ENCODE measurements at regions not wholly inside any gene's neighbourhood (a gene's known extent, or its start where the extent isn't known, plus 50 kb on each side); places are given as distances from the start of the nearest gene placed in this dataset.

DNA sequence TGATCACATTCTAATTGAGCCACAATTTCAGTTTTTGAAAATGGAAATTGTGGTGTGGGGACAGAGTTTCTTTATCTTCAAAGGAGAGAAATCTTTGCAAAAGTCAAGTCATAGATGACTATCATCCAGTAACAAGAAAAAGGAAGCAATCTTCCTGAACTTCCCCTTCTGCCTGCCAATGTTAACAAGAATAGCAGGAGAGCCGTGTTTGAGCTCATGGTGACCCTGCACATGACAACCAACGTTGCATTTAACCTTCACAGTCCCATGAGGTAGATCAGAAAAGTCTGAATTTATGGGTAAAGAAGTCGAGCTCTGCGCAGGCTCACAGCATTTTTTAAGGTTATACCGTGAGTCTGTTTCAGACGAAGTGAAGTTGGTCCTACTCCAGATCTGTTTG is 454.9 kb downstream of the LPIN1 start:
- ChIA-PET CTCF (ENCODE audit: unreplicated experiment) (no interaction called here), POLR2A (interaction anchor here (0.6 kb wide), 1 partner anchor 298 kb away, joined by 3 read pairs; no protein-coding TSS in a partner anchor)
- Histone ChIP-seq H3K4me1 (ENCODE audit: insufficient read depth, low read length, poor library complexity, severe bottlenecking) (no peaks in the 10 kb centered on the region), H3K9me2 (ENCODE audit: insufficient read depth, low read length) (no peaks in the 10 kb centered on the region), H4K20me1 (ENCODE audit: insufficient read depth, low read length) (no peaks in the 10 kb centered on the region), H3K36me3 (ENCODE audit: insufficient read depth, low read length) (no peaks in the 10 kb centered on the region), H2AFZ (ENCODE audit: low read length) (no peak overlapping the region), H3K79me2 (ENCODE audit: insufficient read depth, low read depth, low read length) (no peaks in the 10 kb centered on the region), H3K9me3 (ENCODE audit: low read length) (0 out of 2 replicates have a peak, but pooled peaks cover 10% of the 10 kb centered on the region), H3K4me3 (ENCODE audit: low read depth, low read length, poor library complexity, severe bottlenecking) (no peak overlapping the region), H3K4me2 (ENCODE audit: low read length) (no peak overlapping the region), H3K27ac (ENCODE audit: low read depth, low read length, poor library complexity, severe bottlenecking) (no peak overlapping the region)
- intact Hi-C loops (cut with micrococcal nuclease; ENCODE audit: unreplicated experiment): no loop called here
- DNase-seq (ENCODE audit: low spot score): no peak
- BruUV-seq (replicated peaks): no TSS peak
- TF ChIP-seq, protein P1, sequence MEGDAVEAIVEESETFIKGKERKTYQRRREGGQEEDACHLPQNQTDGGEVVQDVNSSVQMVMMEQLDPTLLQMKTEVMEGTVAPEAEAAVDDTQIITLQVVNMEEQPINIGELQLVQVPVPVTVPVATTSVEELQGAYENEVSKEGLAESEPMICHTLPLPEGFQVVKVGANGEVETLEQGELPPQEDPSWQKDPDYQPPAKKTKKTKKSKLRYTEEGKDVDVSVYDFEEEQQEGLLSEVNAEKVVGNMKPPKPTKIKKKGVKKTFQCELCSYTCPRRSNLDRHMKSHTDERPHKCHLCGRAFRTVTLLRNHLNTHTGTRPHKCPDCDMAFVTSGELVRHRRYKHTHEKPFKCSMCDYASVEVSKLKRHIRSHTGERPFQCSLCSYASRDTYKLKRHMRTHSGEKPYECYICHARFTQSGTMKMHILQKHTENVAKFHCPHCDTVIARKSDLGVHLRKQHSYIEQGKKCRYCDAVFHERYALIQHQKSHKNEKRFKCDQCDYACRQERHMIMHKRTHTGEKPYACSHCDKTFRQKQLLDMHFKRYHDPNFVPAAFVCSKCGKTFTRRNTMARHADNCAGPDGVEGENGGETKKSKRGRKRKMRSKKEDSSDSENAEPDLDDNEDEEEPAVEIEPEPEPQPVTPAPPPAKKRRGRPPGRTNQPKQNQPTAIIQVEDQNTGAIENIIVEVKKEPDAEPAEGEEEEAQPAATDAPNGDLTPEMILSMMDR (conservative IDR thresholded peaks at IDR 0.05; ENCODE audit: low read length): no peak
- TF ChIP-seq EZH2phosphoT487 (IDR thresholded peaks at IDR 0.05; ENCODE audit: borderline replicate concordance, low read depth, low read length): no peak

DNA sequence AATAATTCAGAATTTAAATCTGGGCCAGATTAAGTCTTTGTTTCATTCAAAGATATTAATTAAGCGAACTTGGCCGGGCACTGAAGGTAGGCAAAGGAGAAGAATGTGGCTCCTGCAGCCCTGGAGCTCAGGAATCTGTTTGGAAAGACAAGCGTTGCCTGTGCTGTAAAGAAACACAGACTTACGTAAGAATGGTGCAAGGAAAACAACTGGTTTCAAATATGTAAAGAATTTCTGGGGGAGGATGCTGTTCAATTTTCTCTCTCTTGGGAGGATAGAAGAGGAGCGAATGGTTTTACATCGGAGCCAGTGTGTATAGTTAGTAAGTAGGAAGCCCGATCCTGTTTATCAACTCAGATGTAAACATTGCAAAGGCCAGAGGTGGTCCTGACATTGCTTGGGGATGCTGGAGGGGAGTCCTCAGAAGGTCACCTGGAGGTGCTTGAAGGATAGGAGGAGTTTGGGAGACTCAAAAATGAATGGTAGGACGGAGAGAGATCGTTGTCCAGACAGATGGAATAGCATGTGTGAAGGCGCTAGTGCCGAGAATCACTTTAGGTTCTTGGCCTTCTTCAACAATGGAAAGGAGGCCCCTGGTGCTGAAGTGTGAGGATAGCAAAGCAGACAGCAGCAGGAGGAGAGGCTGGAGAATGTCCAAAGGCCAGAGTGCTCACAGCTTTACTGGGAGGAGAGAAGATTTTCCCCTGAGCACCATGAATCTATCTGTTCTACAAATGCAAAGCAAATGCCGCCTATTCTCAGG is 456.1 kb downstream of the LPIN1 start:
- intact Hi-C loops (cut with micrococcal nuclease; ENCODE audit: unreplicated experiment): no loop called here

More for the DNA sequence above, 456.1 kb downstream of the LPIN1 start:
- no TSS peak for BruUV-seq (replicated peaks)
- no peaks in the 10 kb centered on the region for H4K20me1 ChIP-seq (ENCODE audit: insufficient read depth, low read length)
- no peak overlapping the region for H3K4me3 ChIP-seq (ENCODE audit: low read depth, low read length, poor library complexity, severe bottlenecking)
- no peak for DNase-seq (ENCODE audit: low spot score)
- CTCF ChIA-PET (ENCODE audit: unreplicated experiment): no interaction called here
- no peak overlapping the region for H3K27ac ChIP-seq (ENCODE audit: low read depth, low read length, poor library complexity, severe bottlenecking)
- H2AFZ ChIP-seq (ENCODE audit: low read length): no peak overlapping the region
- 0 out of 2 replicates have a peak, but pooled peaks cover 10% of the 10 kb centered on the region for H3K9me3 ChIP-seq (ENCODE audit: low read length)
- no peaks in the 10 kb centered on the region for H3K36me3 ChIP-seq (ENCODE audit: insufficient read depth, low read length)
- H3K4me2 ChIP-seq (ENCODE audit: low read length): no peak overlapping the region
- TF ChIP-seq EZH2phosphoT487 (IDR thresholded peaks at IDR 0.05; ENCODE audit: borderline replicate concordance, low read depth, low read length): no peak
- TF ChIP-seq, protein P1 (conservative IDR thresholded peaks at IDR 0.05; ENCODE audit: low read length): no peak
- POLR2A ChIA-PET: no interaction called here
- no peaks in the 10 kb centered on the region for H3K4me1 ChIP-seq (ENCODE audit: insufficient read depth, low read length, poor library complexity, severe bottlenecking)
- no peaks in the 10 kb centered on the region for H3K9me2 ChIP-seq (ENCODE audit: insufficient read depth, low read length)
- no peaks in the 10 kb centered on the region for H3K79me2 ChIP-seq (ENCODE audit: insufficient read depth, low read depth, low read length)
